Adrenal gland (tissue), 9 donors: ENCODE measurements at regions not wholly inside any gene's neighbourhood (a gene's known extent, or its start where the extent isn't known, plus 50 kb on each side); places are given as distances from the start of the nearest gene placed in this dataset.

ENCODE experiments used
- DNase-seq, 7 donors: peaks; one replicate each; pipeline ENCODE4 v3.0.0-alpha.2; 2019 to 2020
- H3K27ac ChIP-seq, 5 donors: fragments of 200-600 bp; sonication (generic) in 4 of 5; 1 replicate in 3 of 5; 2 replicates in 2 of 5; pipeline versions ENCODE4 v1.5.1 to v1.8.0; 2016 to 2020; ENCODE audit warnings: mild to moderate bottlenecking in 1 of 5
- H3K27me3 ChIP-seq: fragments of 200-600 bp; 2 replicates; pipeline ENCODE4 v1.8.0; 2021
- H3K36me3 ChIP-seq, 2 donors: fragments of 200-600 bp; replicated peaks in 1 of 2; 1 replicate in 1 of 2; 2 replicates in 1 of 2; pipeline versions ENCODE4 v1.5.1 to v1.8.0; 2018 to 2022
- H3K4me1 ChIP-seq, 2 donors: fragments of 200-600 bp; replicated peaks in 1 of 2; 1 replicate in 1 of 2; 2 replicates in 1 of 2; pipeline versions ENCODE4 v1.5.1 to v1.8.0; 2018 to 2021
- H3K4me3 ChIP-seq, 4 donors: fragments of 200-600 bp; sonication (generic) in 3 of 4; one replicate each; pipeline ENCODE4 v1.5.1; 2016 to 2018
- H3K9me3 ChIP-seq, 3 donors: fragments of 200-600 bp; sonication (generic) in 1 of 3; replicated peaks in 1 of 3; 1 replicate in 2 of 3; 2 replicates in 1 of 3; pipeline versions ENCODE4 v1.5.1 to v1.8.0; 2016 to 2021
- CTCF ChIP-seq, 6 experiments: fragments of 450-650 bp in 4 of 6; fragments of 200-600 bp in 2 of 6; sonication (generic) in 1 of 6; IDR thresholded peaks; 1 replicate in 5 of 6; 2 replicates in 1 of 6; pipeline versions ENCODE4 v1.5.1 to v1.8.0; 2016 to 2021; ENCODE audit warnings: antibody characterized with exemption in 6 of 6, mild to moderate bottlenecking in 2 of 6, moderate library complexity in 1 of 6
- POLR2A ChIP-seq, 2 donors: fragments of 450-650 bp; IDR thresholded peaks; one replicate each; pipeline ENCODE4 v1.6.1; 2017; ENCODE audit warnings: antibody characterized with exemption in 2 of 2, mild to moderate bottlenecking in 2 of 2, moderate library complexity in 1 of 2
- WGBS, 4 donors: extraction: QIAGEN DNeasy Blood & Tissue Kit in 2 of 4; methylation state at CpG; one replicate each; pipeline versions ENCODE4 v1.1.5 to v1.1.7; 2013 to 2017; 5-methylcytosine and 5-hydroxymethylcytosine counted together
- intact Hi-C, 2 donors: fragments of 100-400 bp; cut with DNase I; formaldehyde crosslinking; loops; one replicate each; pipeline versions ENCODE4 v1.14.1 to v1.15.0; 2022 to 2023
- donor health status: healthy with polysubstance abuse.
- donor health status: Bipolar disorder and iron deficiency.
- donor health status: DM: yes; HTN: yes; CAD: no.
- donor health status: DM: no; HTN: no; CAD: no.
- donor health status: DM: no; HTN: no; CAD: no.

DNA sequence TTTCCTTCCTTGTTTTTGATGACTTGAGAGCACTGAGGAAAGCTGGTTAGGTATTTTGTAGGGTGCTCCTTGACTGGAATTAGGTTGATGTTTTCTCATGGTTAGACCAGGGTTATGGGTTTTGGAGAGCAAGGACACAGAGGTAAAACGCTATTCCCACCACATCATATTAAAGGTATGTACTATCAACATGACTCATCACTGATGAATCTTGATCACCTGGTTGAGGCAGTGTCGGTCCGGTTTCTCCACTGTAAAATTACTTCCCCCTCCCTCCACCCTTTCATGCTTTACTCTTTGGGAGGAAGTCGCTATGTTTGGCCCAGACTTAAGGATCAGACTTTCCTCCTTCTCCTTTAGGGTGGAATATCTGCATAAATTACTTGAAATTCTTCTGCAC, 201.6 kb downstream of the EDEM1 start:
- no peaks in the 10 kb centered on the region for H3K27me3 ChIP-seq

GRCh38 chr3:5390221-5390620, 202.7 kb downstream of the EDEM1 start:
- 41 to 57% (median 53%) methylated on average over 5 of the region's 5 CpGs for WGBS, 4 donors
- intact Hi-C loops, result no loop called here
- DNase-seq, result no peak

More for the DNA sequence above, 201.6 kb downstream of the EDEM1 start:
- Histone ChIP-seq H3K36me3 (no peaks in the 10 kb centered on the region), H3K4me3 (no peak overlapping the region), H3K27ac (no peak overlapping the region), H3K4me1 (no peaks in the 10 kb centered on the region), H3K9me3 (no peaks in the 10 kb centered on the region)
- WGBS, 4 donors, result 60 to 69% (median 64%) methylated on average over 4 of the region's 4 CpGs
- no peak for DNase-seq
- no peak for TF ChIP-seq POLR2A (IDR thresholded peaks at IDR 0.05)
- TF ChIP-seq CTCF (IDR thresholded peaks at IDR 0.05), result no peak
- intact Hi-C loops, result no loop called here

DNA sequence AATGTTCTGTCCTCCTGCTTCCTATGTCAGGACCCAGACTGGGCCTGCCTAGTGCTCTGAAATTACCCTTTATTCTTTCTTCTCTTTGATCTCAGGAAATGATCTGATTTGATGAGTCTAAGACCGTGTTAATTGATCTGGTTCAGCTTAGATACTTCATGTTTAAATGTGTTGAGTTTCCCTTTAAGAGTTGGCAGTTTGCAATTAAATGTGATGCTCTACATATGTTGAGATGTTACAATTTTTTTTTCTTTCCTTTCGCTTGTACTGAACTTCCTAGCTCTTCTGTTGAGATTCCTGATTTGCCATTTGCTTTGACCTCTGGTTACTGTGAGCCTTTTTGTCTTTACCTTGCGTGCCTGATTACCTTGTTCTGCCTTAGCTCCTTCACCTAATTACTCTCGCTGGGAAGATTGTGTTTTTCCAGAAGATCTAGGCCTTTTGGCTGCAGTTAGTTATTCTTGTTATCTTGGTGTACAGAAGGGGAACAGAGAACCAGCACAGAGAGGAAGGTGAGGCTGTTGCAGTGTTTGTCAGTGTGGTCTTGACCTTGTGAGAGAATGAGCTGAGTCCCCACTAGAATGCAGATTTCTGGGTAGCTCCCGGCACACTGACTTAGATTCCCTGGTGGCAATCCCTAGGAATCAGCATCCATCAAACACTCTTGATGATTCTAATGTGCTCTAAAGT, 203.6 kb downstream of the EDEM1 start:
- Histone ChIP-seq H3K36me3 (no peaks in the 10 kb centered on the region), H3K4me3 (no peak overlapping the region), H3K4me1 (no peaks in the 10 kb centered on the region), H3K9me3 (no peaks in the 10 kb centered on the region), H3K27me3 (no peaks in the 10 kb centered on the region), H3K27ac (no peak overlapping the region)
- 65 to 72% (median 68%) methylated on average over 5 of the region's 5 CpGs for WGBS, 4 donors
- TF ChIP-seq POLR2A (IDR thresholded peaks at IDR 0.05), result no peak
- no peak for TF ChIP-seq CTCF (IDR thresholded peaks at IDR 0.05)
- no peak for DNase-seq
- intact Hi-C loops, result no loop called here

More at GRCh38 chr3:5390221-5390620, 202.7 kb downstream of the EDEM1 start:
- no peak overlapping the region for H3K27ac ChIP-seq
- H3K36me3 ChIP-seq, result no peaks in the 10 kb centered on the region
- no peaks in the 10 kb centered on the region for H3K27me3 ChIP-seq
- H3K4me1 ChIP-seq, result no peaks in the 10 kb centered on the region
- no peaks in the 10 kb centered on the region for H3K9me3 ChIP-seq
- H3K4me3 ChIP-seq, result no peak overlapping the region
- TF ChIP-seq POLR2A (IDR thresholded peaks at IDR 0.05), result no peak
- no peak for TF ChIP-seq CTCF (IDR thresholded peaks at IDR 0.05)

DNA sequence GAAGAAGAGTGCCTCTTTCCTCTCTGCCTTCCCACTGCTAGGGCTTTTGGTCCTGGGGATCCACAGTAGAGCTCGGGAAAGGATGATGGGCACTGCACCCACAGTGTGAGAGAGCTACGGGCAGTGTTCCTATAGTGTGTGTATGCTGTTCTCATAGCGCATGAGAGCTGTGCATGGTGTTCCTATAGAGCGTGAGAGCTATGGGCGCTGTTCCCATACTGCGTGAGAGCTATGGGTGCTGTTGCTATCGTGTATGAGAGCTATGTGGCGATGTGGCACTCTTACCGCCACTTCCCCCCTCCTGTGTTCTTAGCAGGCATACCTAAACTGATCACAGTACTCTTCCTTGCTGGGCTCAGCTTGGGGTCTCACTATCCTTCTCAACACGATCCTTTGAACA, 213.5 kb downstream of the EDEM1 start:
- WGBS, 4 donors, result 69 to 84% (median 80%) methylated on average over 5 to 10 of the region's 10 CpGs
- Histone ChIP-seq H3K4me3 (no peak overlapping the region), H3K4me1 (no peaks in the 10 kb centered on the region), H3K36me3 (no peaks in the 10 kb centered on the region), H3K27ac (no peak overlapping the region), H3K27me3 (no peaks in the 10 kb centered on the region), H3K9me3 (no peaks in the 10 kb centered on the region)
- no peak for DNase-seq
- TF ChIP-seq CTCF (IDR thresholded peaks at IDR 0.05) (no peak), POLR2A (IDR thresholded peaks at IDR 0.05) (no peak)
- intact Hi-C loops, result no loop called here
